Bronchial epithelial cell (primary cell): ENCODE measurements at regions not wholly inside any gene's neighbourhood (a gene's known extent, or its start where the extent isn't known, plus 50 kb on each side); places are given as distances from the start of the nearest gene placed in this dataset.
"Not testable (repeated sequence)": the region's sequence is repeated elsewhere in the genome, so short reads cannot be mapped to it uniquely, and the experiment has no call there.

ENCODE experiments used
- DNase-seq: peaks from one replicate; pipeline ENCODE4 v3.0.0-alpha.2; 2010; ENCODE audit warnings: low read depth
- FAIRE-seq: peaks from 2 replicates; lab custom pipeline; 2011; peaks lifted over from hg19 to GRCh38; lab: Jason Lieb, UNC
- H3K27me3 ChIP-seq: 2 replicates; pipeline ENCODE4 v1.5.1; 2011; ENCODE audit warnings: low read length; ENCODE audit not compliant: control insufficient read depth, insufficient read depth
- H3K36me3 ChIP-seq: 2 replicates; pipeline ENCODE4 v1.5.1; 2011; ENCODE audit warnings: low read length; ENCODE audit not compliant: control insufficient read depth, insufficient read depth
- H3K4me3 ChIP-seq: 2 replicates; pipeline ENCODE4 v1.5.1; 2011; ENCODE audit warnings: mild to moderate bottlenecking, low read depth, low read length, control low read depth
- CTCF ChIP-seq: IDR thresholded peaks from 2 replicates; pipeline ENCODE4 v1.5.1; 2011; ENCODE audit warnings: mild to moderate bottlenecking, moderate library complexity, low read length, control low read depth, inconsistent platforms; ENCODE audit not compliant: insufficient read depth, severe bottlenecking

GRCh38 chr4:28101583-28101982 is 1240.9 kb downstream of the STIM2 start:
- Histone ChIP-seq H3K36me3 (no peaks in the 10 kb centered on the region), H3K4me3 (no peak overlapping the region), H3K27me3 (no peaks in the 10 kb centered on the region)
- TF ChIP-seq CTCF: no peak
- no peak for DNase-seq
- FAIRE-seq: no peak

DNA sequence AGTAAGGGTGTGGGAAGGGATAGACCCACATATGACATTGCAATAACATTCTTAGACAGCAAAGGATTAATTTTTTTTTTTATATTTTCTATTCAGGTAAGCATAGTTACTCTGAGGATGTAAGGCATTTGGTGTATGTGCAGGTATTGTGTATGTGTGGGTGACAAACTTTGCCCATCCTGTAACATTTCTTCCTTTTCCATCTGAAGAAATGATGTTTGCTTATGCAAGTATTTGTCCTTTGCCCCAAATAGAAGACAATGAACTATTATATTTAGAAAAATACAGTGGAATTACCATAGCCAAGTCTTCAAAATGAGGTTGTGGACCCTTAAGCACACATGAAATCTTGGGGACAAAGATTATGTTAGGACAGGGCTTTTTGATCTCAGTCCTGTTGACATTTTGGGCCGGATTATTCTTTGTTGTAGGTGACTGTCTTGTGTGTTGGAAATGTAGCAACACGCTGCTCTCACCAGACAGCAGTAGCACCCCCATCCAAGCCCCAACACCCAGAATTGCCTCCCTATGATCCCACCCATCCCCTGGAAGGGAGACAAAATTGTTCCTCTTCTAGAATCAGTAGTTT is 1244.7 kb downstream of the STIM2 start:
- Histone ChIP-seq H3K27me3 (no peaks in the 10 kb centered on the region), H3K36me3 (no peaks in the 10 kb centered on the region), H3K4me3 (no peak overlapping the region)
- FAIRE-seq (no peak), DNase-seq (no peak)
- no peak for TF ChIP-seq CTCF

DNA sequence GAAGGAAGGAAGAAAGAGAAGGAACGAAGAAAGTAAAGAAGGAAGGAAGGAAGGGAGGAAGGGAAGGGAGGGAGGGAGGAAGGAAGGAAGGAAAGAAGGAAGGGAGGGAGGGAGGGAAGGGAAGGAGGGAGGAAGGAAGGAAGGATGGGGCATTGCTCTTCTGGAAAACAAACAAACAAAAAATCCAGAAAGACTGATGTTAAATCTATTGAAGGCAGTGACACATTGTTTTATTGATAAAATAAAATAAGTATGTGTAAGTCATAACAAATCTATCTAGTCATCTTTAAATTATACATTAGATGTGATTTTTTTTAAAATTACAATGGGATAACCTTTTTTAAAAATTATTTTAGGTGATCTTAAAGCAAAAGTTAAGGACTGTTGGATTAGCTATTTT is 1245.5 kb downstream of the STIM2 start:
- Histone ChIP-seq H3K36me3 (no peaks in the 10 kb centered on the region), H3K4me3 (no peak overlapping the region), H3K27me3 (no peaks in the 10 kb centered on the region)
- FAIRE-seq: no peak
- no peak for TF ChIP-seq CTCF
- DNase-seq: no peak

DNA sequence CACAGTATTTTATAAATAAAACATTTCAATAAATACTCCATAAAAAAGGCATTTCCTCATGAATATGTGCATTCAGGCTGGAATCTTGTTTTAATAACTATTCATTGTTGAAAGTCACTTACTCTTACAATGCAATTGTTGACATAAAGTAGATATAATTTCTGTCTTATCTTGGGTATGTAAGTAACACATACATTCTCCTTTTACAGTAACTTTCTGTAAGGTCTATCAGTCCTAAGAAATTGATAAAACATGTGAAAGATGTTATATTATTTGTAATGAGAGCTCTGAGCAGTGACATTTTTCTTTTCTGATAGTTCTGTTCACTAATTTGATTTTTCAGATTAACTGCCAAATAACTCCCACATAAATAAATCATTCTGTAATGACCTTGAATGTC is 1249.2 kb downstream of the STIM2 start:
- Histone ChIP-seq H3K4me3 (no peak overlapping the region), H3K36me3 (no peaks in the 10 kb centered on the region), H3K27me3 (no peaks in the 10 kb centered on the region)
- FAIRE-seq: no peak
- TF ChIP-seq CTCF: no peak
- no peak for DNase-seq

DNA sequence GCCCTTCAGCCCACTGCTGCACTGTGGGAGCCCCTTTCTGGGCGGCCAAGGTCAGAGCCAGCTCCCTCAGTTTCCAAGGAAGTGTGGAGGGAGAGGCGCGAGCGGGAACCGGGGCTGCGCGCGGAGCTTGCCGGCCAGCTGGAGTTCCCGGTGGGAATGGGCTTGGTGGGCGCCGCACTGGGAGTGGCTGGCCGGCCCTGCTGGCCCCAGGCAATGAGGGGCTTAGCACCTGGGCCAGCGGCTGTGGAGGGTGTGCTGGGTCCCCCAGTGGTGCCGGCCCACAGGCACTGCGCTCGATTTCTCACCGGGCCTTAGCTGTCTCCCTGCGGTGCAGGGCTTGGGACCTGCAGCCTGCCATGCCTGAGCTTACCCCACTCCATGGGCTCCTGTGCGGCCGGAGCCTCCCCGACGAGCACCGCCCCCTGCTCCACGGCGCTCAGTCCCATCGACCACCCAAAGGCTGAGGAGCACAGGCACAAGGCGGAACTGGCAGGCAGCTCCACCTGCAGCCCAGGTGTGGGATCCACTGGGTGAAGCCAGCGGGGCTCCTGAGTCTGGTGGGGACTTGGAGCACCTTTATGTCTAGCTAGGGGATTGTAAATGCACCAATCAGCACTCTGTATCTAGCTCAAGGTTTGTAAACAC is 1252.2 kb downstream of the STIM2 start:
- H3K4me3 ChIP-seq, H3K36me3 ChIP-seq, H3K27me3 ChIP-seq, FAIRE-seq, DNase-seq: not testable (repeated sequence)

GRCh38 chr4:28113586-28113985 is 1252.9 kb downstream of the STIM2 start:
- FAIRE-seq, H3K27me3 ChIP-seq, DNase-seq: not testable (repeated sequence)

DNA sequence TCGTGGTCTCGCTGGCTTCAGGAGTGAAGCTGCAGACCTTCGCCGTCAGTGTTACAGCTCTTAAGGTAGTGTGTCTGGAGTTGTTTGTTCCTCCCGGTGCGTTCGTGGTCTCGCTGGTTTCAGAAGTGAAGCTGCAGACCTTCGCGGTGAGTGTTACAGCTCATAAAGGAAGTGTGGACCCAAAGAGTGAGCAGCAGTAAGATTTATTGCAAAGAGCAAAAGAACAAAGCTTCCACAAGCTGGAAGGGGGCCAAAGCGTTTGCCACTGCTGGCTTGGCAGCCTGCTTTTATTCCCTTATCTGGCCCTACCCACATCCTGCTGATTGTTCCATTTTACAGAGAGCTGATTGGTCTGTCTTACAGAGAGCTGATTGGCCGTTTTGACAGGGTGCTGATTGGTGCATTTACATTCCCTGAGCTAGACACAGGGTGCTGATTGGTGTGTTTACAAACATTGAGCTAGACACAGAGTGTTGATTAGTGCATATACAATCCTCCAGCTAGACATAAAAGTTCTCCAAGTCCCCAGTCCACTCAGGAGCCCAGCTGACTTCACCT is 1256.0 kb downstream of the STIM2 start:
- DNase-seq, H3K4me3 ChIP-seq, FAIRE-seq, H3K36me3 ChIP-seq, H3K27me3 ChIP-seq: not testable (repeated sequence)

More at GRCh38 chr4:28113586-28113985, 1252.9 kb downstream of the STIM2 start:
- not testable (repeated sequence) for H3K4me3 ChIP-seq, H3K36me3 ChIP-seq
